Neutrophil (primary cell): ENCODE measurements at regions not wholly inside any gene's neighbourhood (a gene's known extent, or its start where the extent isn't known, plus 50 kb on each side); places are given as distances from the start of the nearest gene placed in this dataset.

Source experiments
- H3K27ac ChIP-seq: fragments of 200-600 bp; sonication (generic); 2 replicates; pipeline ENCODE4 v1.5.1; 2016; ENCODE audit warnings: mild to moderate bottlenecking, moderate library complexity
- H3K27me3 ChIP-seq: fragments of 200-600 bp; sonication (generic); 2 replicates; pipeline ENCODE4 v1.6.0; 2016; ENCODE audit warnings: mild to moderate bottlenecking
- H3K36me3 ChIP-seq: fragments of 200-600 bp; sonication (generic); 2 replicates; pipeline ENCODE4 v1.5.1; 2017
- H3K4me1 ChIP-seq, 2 experiments: fragments of 200-600 bp in 1 of 2; sonication (generic) in 1 of 2; 1 replicate in 1 of 2; 2 replicates in 1 of 2; pipeline versions ENCODE4 v1.5.1 to v1.6.1; 2013 to 2016; ENCODE audit warnings: low read depth in 1 of 2, low read length in 1 of 2, mild to moderate bottlenecking in 1 of 2, moderate library complexity in 1 of 2; ENCODE audit not compliant: control insufficient read depth in 1 of 2, insufficient read depth in 1 of 2
- H3K4me3 ChIP-seq, 2 experiments: fragments of 200-600 bp in 1 of 2; sonication (generic) in 1 of 2; 1 replicate in 1 of 2; 2 replicates in 1 of 2; pipeline ENCODE4 v1.5.1; 2013 to 2016; ENCODE audit warnings: low read depth in 1 of 2, low read length in 1 of 2, mild to moderate bottlenecking in 1 of 2, moderate library complexity in 1 of 2
- H3K9me3 ChIP-seq: fragments of 200-600 bp; sonication (generic); 2 replicates; pipeline ENCODE4 v1.5.1; 2016
- TF ChIP-seq, protein P1 (sequence below): fragments of 200-600 bp; sonication (generic); IDR thresholded peaks from 2 replicates; pipeline ENCODE4 v1.5.1; 2016; ENCODE audit warnings: antibody characterized with exemption

DNA sequence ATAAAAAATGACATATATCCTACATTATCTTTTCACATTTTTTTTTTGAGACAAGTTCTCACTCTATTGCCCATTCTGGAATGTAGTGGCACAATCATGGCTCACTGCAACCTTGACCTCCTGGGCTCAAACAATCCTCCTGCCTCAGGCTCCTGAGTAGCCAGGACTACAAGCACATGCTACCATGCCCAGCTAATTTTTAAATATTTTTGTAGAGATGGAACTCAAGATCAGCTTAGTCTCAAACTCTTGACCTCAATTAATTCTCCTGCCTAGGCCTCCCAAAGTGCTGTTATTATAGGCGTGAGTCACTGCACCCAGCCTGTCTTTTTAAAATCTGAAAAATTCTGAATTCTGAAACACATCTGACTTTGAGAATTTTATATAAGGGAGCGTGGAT is 241.9 kb upstream of the DCN start:
- Histone ChIP-seq H3K27me3 (no peaks in the 10 kb centered on the region), H3K9me3 (no peaks in the 10 kb centered on the region), H3K36me3 (no peaks in the 10 kb centered on the region), H3K4me3 (no peak overlapping the region), H3K27ac (no peak overlapping the region), H3K4me1 (no peaks in the 10 kb centered on the region)
- TF ChIP-seq, protein P1, sequence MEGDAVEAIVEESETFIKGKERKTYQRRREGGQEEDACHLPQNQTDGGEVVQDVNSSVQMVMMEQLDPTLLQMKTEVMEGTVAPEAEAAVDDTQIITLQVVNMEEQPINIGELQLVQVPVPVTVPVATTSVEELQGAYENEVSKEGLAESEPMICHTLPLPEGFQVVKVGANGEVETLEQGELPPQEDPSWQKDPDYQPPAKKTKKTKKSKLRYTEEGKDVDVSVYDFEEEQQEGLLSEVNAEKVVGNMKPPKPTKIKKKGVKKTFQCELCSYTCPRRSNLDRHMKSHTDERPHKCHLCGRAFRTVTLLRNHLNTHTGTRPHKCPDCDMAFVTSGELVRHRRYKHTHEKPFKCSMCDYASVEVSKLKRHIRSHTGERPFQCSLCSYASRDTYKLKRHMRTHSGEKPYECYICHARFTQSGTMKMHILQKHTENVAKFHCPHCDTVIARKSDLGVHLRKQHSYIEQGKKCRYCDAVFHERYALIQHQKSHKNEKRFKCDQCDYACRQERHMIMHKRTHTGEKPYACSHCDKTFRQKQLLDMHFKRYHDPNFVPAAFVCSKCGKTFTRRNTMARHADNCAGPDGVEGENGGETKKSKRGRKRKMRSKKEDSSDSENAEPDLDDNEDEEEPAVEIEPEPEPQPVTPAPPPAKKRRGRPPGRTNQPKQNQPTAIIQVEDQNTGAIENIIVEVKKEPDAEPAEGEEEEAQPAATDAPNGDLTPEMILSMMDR = no peak

DNA sequence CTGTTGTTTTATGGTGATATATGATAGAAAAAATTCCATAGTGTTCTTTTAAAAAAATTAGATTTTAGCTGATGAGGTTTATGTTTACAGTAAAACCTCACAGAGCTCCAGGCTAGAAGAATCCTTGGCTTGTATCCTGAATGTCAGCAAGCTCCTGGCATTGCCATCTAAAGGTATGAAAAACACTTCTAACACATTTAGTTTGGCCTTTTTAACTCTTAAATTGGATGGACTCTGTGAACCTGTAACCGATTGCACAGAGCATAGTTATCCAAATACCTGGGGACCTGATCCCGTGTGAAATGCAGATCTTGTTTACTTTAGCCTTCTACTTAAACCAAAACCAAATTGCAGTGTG is 241.1 kb upstream of the DCN start:
- Histone ChIP-seq H3K9me3 (no peaks in the 10 kb centered on the region), H3K27me3 (no peaks in the 10 kb centered on the region), H3K4me1 (no peaks in the 10 kb centered on the region), H3K4me3 (no peak overlapping the region), H3K27ac (no peak overlapping the region), H3K36me3 (no peaks in the 10 kb centered on the region)
- TF ChIP-seq, protein P1 = no peak

DNA sequence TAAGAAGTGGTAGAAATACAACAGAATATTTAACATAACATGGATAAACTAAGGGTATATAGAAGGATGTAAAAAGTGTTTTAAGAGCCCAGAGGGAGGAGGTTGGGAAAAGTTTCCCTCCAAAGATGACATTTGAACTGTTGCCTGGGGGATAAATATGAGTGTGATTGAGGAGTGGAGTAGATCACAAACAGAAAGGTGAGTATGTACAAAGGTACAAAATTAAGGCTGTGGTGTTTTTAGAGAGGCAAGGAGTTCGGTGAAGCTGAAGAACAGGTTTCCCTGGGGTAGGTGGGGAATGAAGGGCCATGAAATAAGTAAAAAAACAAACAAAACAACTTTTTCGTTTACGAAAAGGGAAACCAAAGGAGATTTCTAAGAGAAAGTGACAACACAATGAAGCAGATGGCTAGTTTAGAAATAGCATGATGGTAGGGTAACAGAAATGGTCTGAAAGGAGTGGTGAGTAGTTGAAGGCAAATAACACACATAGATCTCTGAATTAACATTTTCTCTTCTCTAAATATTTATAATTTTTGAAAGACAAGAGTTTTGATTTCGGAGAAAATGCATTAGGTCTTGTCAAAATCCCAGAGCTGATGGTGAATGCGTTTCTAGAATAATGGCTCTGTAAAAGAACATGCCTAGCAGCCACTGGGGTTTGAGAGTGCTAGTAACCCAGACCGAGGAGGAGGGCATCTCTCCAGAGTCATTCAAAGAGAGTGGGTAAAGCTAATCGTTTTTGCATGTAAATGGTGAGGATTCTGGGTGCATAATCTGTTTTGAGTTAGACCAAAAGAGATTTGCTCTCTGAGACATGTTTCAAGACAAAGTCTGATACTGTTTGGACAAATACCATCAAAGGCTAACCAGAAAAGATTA is 240.4 kb upstream of the DCN start:
- Histone ChIP-seq H3K27ac (no peak overlapping the region), H3K4me1 (no peaks in the 10 kb centered on the region), H3K36me3 (no peaks in the 10 kb centered on the region), H3K4me3 (no peak overlapping the region), H3K27me3 (no peaks in the 10 kb centered on the region), H3K9me3 (no peaks in the 10 kb centered on the region)
- TF ChIP-seq, protein P1 = no peak

DNA sequence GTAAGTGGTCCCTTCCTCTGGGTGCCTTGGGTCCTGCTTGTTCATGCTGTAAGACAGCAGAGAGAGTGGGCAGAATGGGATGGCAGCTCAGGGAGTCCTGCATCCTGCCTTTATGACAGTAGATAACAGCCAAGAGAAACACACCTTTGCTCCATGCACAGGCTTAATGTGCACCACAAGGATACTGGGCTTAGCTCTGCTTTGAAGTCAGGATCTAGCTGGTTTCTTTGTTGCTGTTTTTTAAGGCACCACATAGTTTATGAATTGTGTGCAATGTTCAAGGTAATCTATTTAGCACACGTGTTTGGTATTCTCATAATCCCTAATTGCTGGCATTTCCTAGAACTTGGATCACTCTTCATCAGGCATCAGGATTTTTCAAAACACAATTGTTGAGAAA is 239.5 kb upstream of the DCN start:
- no peaks in the 10 kb centered on the region for H3K4me1 ChIP-seq
- H3K4me3 ChIP-seq = no peak overlapping the region
- H3K27ac ChIP-seq = no peak overlapping the region
- no peaks in the 10 kb centered on the region for H3K9me3 ChIP-seq
- TF ChIP-seq, protein P1 = no peak
- H3K36me3 ChIP-seq = no peaks in the 10 kb centered on the region
- no peaks in the 10 kb centered on the region for H3K27me3 ChIP-seq

DNA sequence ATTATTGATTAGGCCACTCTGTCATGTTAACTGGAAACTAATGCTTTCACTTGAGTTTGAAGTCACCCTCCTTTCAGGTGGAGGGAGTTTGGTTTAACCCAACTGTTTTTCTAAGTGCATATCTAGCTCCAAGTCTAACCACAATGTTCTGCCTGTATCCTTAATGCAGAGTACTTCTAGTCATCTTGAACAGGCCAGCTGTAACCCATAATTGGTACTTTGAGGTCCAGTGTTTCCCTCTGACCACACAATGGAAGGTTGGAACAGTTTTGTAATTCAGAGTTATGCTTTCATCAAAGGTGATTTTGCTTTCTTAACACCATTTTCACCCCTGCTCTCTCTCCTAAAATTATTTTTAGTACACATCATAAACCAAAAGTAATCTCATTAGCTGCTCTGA is 237.2 kb upstream of the DCN start:
- H3K27ac ChIP-seq = no peak overlapping the region
- no peaks in the 10 kb centered on the region for H3K9me3 ChIP-seq
- TF ChIP-seq, protein P1 = no peak
- no peak overlapping the region for H3K4me3 ChIP-seq
- H3K27me3 ChIP-seq = no peaks in the 10 kb centered on the region
- no peaks in the 10 kb centered on the region for H3K36me3 ChIP-seq
- no peaks in the 10 kb centered on the region for H3K4me1 ChIP-seq
